GM23338 (cell line): ENCODE measurements at regions not wholly inside any gene's neighbourhood (a gene's known extent, or its start where the extent isn't known, plus 50 kb on each side); places are given as distances from the start of the nearest gene placed in this dataset.

Experiments used
- ATAC-seq: fragments of 200-7000 bp; cut with Tn5 transposase; 3 replicates; pipeline ENCODE4 v1.9.1; 2020
- DNase-seq: peaks from one replicate; pipeline ENCODE4 v3.0.0-alpha.2; 2015; ENCODE audit warnings: low spot score
- H2AFZ ChIP-seq: fragments of 200-600 bp; sonication (generic); 2 replicates; pipeline ENCODE4 v1.8.0; 2016; ENCODE audit warnings: antibody characterized with exemption, mild to moderate bottlenecking, moderate library complexity
- H3F3A ChIP-seq: fragments of 200-600 bp; sonication (generic); replicated peaks from 2 replicates; pipeline ENCODE4 v1.8.0; 2017; ENCODE audit warnings: antibody characterized with exemption, mixed run types, low read depth
- H3K27ac ChIP-seq: fragments of 200-600 bp; sonication (generic); 2 replicates; pipeline ENCODE4 v1.6.1; 2016; ENCODE audit warnings: low read depth
- H3K27me3 ChIP-seq: fragments of 200-600 bp; sonication (generic); 2 replicates; pipeline ENCODE4 v1.8.0; 2016; ENCODE audit warnings: mild to moderate bottlenecking, mixed run types, moderate library complexity; ENCODE audit not compliant: insufficient read depth
- H3K36me3 ChIP-seq: fragments of 200-600 bp; sonication (generic); 2 replicates; pipeline ENCODE4 v1.8.0; 2016; ENCODE audit warnings: mild to moderate bottlenecking; ENCODE audit not compliant: insufficient read depth
- H3K4me1 ChIP-seq: fragments of 200-600 bp; sonication (generic); 2 replicates; pipeline ENCODE4 v1.8.0; 2016; ENCODE audit warnings: mild to moderate bottlenecking, moderate library complexity; ENCODE audit not compliant: insufficient read depth
- H3K4me2 ChIP-seq: fragments of 200-600 bp; sonication (generic); 2 replicates; pipeline ENCODE4 v1.7.1; 2017; ENCODE audit warnings: mixed run types
- H3K4me3 ChIP-seq: fragments of 200-600 bp; sonication (generic); 2 replicates; pipeline ENCODE4 v1.6.1; 2016; ENCODE audit warnings: mixed run types
- H3K79me2 ChIP-seq: fragments of 200-600 bp; sonication (generic); replicated peaks from 2 replicates; pipeline ENCODE4 v1.8.0; 2017; ENCODE audit warnings: mild to moderate bottlenecking; ENCODE audit not compliant: insufficient read depth
- H3K9me2 ChIP-seq: fragments of 200-600 bp; sonication (generic); 2 replicates; pipeline ENCODE4 v1.8.0; 2017; ENCODE audit not compliant: insufficient read depth
- H4K20me1 ChIP-seq: fragments of 200-600 bp; sonication (generic); replicated peaks from 2 replicates; pipeline ENCODE4 v1.8.0; 2017; ENCODE audit warnings: mild to moderate bottlenecking; ENCODE audit not compliant: insufficient read depth
- H3K27ac Mint-ChIP-seq: 2 replicates; pipeline ENCODE4 v1.8.0; 2020; ENCODE audit warnings: inconsistent platforms, mild to moderate bottlenecking, moderate library complexity, mixed read lengths
- H3K27me3 Mint-ChIP-seq: 3 replicates; pipeline ENCODE4 v1.8.0; 2022; ENCODE audit warnings: low read depth, mild to moderate bottlenecking, moderate library complexity, mixed read lengths, inconsistent platforms; ENCODE audit not compliant: insufficient read depth, poor library complexity
- H3K36me3 Mint-ChIP-seq: 3 replicates; pipeline ENCODE4 v1.8.0; 2021; ENCODE audit warnings: low read depth, mild to moderate bottlenecking, inconsistent platforms, moderate library complexity, mixed read lengths
- H3K4me1 Mint-ChIP-seq: 3 replicates; pipeline ENCODE4 v1.8.0; 2020; ENCODE audit warnings: mild to moderate bottlenecking, inconsistent platforms, mixed read lengths
- H3K4me3 Mint-ChIP-seq: 3 replicates; pipeline ENCODE4 v1.8.0; 2021; ENCODE audit warnings: moderate library complexity, mild to moderate bottlenecking, inconsistent platforms, mixed read lengths
- H3K9me3 Mint-ChIP-seq: 3 replicates; pipeline ENCODE4 v1.8.0; 2020; ENCODE audit warnings: moderate library complexity, mild to moderate bottlenecking, inconsistent platforms, mixed read lengths
- CREB1 ChIP-seq: fragments of 250-450 bp; sonication (Bioruptor Pico); IDR thresholded peaks from 2 replicates; pipeline ENCODE4 v1.5.0; 2020; ENCODE audit warnings: low read depth, mild to moderate bottlenecking, moderate library complexity
- EZH2 ChIP-seq: fragments of 200-600 bp; sonication (generic); IDR thresholded peaks from one replicate; pipeline ENCODE4 v1.8.0; 2017; ENCODE audit warnings: antibody characterized with exemption, mild to moderate bottlenecking, low read depth; ENCODE audit not compliant: unreplicated experiment
- EZH2phosphoT487 ChIP-seq: fragments of 200-600 bp; sonication (generic); IDR thresholded peaks from one replicate; pipeline ENCODE4 v1.8.1; 2018; ENCODE audit warnings: antibody characterized with exemption; ENCODE audit not compliant: unreplicated experiment
- JUNB ChIP-seq: IDR thresholded peaks from one replicate; pipeline ENCODE4 v1.6.1; 2016; ENCODE audit warnings: antibody characterized with exemption; ENCODE audit not compliant: unreplicated experiment
- NANOG ChIP-seq: IDR thresholded peaks from 2 replicates; pipeline ENCODE4 v1.6.1; 2016; ENCODE audit warnings: antibody characterized with exemption, borderline replicate concordance
- POLR2AphosphoS5 ChIP-seq: IDR thresholded peaks from 2 replicates; pipeline ENCODE4 v1.6.1; 2016; ENCODE audit warnings: antibody characterized with exemption, low read depth
- STAT1 ChIP-seq: IDR thresholded peaks from one replicate; pipeline ENCODE4 v1.6.1; 2016; ENCODE audit warnings: antibody characterized with exemption; ENCODE audit not compliant: unreplicated experiment
- ZNF114 ChIP-seq: fragments of 250-450 bp; sonication (Bioruptor Pico); IDR thresholded peaks from 2 replicates; pipeline ENCODE4 v1.5.0; 2020; ENCODE audit warnings: mild to moderate bottlenecking, moderate library complexity
- ZNF331 ChIP-seq: fragments of 250-450 bp; sonication (Bioruptor Pico); IDR thresholded peaks from 2 replicates; pipeline ENCODE4 v1.5.0; 2020; ENCODE audit warnings: low read depth, mild to moderate bottlenecking, moderate library complexity
- TF ChIP-seq, protein P1 (sequence below), 2 experiments: fragments of 200-600 bp in 1 of 2; sonication (generic) in 1 of 2; conservative IDR thresholded peaks; 2 replicates each; pipeline versions ENCODE4 v1.5.1 to v1.6.1; 2016 to 2017; ENCODE audit warnings: antibody characterized with exemption in 2 of 2, low read depth in 2 of 2, mild to moderate bottlenecking in 2 of 2, moderate library complexity in 1 of 2
- TF ChIP-seq, protein P2 (sequence below): fragments of 250-450 bp; sonication (Bioruptor Pico); IDR thresholded peaks from 2 replicates; pipeline ENCODE4 v1.5.0; 2020; ENCODE audit warnings: mild to moderate bottlenecking, moderate library complexity
- TF ChIP-seq, protein P3 (sequence below): IDR thresholded peaks from 2 replicates; pipeline ENCODE4 v1.6.1; 2016; ENCODE audit warnings: antibody characterized with exemption
- TF ChIP-seq, protein P4 (sequence below): IDR thresholded peaks from one replicate; pipeline ENCODE4 v1.6.1; 2018; ENCODE audit warnings: antibody characterized with exemption; ENCODE audit not compliant: unreplicated experiment

GRCh38 chrX:40285876-40286275 is 188.1 kb upstream of the BCOR start:
- H3K36me3 Mint-ChIP-seq = peaks cover 7% of the 10 kb centered on the region; the same call in 1 of the 3 replicates
- H3K4me1 Mint-ChIP-seq = peaks cover 10% of the 10 kb centered on the region
- no peak for TF ChIP-seq NANOG
- no peak for TF ChIP-seq STAT1
- no peak for TF ChIP-seq ZNF114
- no peak for TF ChIP-seq EZH2phosphoT487
- no peak for TF ChIP-seq CREB1 (CRISPR knock-in tag)
- TF ChIP-seq POLR2AphosphoS5 = no peak
- no peak for TF ChIP-seq JUNB
- TF ChIP-seq, protein P1, sequence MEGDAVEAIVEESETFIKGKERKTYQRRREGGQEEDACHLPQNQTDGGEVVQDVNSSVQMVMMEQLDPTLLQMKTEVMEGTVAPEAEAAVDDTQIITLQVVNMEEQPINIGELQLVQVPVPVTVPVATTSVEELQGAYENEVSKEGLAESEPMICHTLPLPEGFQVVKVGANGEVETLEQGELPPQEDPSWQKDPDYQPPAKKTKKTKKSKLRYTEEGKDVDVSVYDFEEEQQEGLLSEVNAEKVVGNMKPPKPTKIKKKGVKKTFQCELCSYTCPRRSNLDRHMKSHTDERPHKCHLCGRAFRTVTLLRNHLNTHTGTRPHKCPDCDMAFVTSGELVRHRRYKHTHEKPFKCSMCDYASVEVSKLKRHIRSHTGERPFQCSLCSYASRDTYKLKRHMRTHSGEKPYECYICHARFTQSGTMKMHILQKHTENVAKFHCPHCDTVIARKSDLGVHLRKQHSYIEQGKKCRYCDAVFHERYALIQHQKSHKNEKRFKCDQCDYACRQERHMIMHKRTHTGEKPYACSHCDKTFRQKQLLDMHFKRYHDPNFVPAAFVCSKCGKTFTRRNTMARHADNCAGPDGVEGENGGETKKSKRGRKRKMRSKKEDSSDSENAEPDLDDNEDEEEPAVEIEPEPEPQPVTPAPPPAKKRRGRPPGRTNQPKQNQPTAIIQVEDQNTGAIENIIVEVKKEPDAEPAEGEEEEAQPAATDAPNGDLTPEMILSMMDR (conservative IDR thresholded peaks at IDR 0.05; ENCODE audit: low read depth in 2 of 2) = no peak
- TF ChIP-seq, protein P2, sequence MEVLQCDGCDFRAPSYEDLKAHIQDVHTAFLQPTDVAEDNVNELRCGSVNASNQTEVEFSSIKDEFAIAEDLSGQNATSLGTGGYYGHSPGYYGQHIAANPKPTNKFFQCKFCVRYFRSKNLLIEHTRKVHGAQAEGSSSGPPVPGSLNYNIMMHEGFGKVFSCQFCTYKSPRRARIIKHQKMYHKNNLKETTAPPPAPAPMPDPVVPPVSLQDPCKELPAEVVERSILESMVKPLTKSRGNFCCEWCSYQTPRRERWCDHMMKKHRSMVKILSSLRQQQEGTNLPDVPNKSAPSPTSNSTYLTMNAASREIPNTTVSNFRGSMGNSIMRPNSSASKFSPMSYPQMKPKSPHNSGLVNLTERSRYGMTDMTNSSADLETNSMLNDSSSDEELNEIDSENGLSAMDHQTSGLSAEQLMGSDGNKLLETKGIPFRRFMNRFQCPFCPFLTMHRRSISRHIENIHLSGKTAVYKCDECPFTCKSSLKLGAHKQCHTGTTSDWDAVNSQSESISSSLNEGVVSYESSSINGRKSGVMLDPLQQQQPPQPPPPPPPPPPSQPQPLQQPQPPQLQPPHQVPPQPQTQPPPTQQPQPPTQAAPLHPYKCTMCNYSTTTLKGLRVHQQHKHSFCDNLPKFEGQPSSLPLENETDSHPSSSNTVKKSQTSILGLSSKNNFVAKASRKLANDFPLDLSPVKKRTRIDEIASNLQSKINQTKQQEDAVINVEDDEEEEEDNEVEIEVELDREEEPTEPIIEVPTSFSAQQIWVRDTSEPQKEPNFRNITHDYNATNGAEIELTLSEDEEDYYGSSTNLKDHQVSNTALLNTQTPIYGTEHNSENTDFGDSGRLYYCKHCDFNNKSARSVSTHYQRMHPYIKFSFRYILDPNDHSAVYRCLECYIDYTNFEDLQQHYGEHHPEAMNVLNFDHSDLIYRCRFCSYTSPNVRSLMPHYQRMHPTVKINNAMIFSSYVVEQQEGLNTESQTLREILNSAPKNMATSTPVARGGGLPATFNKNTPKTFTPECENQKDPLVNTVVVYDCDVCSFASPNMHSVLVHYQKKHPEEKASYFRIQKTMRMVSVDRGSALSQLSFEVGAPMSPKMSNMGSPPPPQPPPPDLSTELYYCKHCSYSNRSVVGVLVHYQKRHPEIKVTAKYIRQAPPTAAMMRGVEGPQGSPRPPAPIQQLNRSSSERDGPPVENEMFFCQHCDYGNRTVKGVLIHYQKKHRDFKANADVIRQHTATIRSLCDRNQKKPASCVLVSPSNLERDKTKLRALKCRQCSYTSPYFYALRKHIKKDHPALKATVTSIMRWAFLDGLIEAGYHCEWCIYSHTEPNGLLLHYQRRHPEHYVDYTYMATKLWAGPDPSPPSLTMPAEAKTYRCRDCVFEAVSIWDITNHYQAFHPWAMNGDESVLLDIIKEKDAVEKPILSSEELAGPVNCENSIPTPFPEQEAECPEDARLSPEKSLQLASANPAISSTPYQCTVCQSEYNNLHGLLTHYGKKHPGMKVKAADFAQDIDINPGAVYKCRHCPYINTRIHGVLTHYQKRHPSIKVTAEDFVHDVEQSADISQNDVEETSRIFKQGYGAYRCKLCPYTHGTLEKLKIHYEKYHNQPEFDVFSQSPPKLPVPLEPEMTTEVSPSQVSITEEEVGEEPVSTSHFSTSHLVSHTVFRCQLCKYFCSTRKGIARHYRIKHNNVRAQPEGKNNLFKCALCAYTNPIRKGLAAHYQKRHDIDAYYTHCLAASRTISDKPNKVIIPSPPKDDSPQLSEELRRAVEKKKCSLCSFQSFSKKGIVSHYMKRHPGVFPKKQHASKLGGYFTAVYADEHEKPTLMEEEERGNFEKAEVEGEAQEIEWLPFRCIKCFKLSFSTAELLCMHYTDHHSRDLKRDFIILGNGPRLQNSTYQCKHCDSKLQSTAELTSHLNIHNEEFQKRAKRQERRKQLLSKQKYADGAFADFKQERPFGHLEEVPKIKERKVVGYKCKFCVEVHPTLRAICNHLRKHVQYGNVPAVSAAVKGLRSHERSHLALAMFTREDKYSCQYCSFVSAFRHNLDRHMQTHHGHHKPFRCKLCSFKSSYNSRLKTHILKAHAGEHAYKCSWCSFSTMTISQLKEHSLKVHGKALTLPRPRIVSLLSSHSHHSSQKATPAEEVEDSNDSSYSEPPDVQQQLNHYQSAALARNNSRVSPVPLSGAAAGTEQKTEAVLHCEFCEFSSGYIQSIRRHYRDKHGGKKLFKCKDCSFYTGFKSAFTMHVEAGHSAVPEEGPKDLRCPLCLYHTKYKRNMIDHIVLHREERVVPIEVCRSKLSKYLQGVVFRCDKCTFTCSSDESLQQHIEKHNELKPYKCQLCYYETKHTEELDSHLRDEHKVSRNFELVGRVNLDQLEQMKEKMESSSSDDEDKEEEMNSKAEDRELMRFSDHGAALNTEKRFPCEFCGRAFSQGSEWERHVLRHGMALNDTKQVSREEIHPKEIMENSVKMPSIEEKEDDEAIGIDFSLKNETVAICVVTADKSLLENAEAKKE (CRISPR knock-in tag) = no peak
- TF ChIP-seq, protein P3, sequence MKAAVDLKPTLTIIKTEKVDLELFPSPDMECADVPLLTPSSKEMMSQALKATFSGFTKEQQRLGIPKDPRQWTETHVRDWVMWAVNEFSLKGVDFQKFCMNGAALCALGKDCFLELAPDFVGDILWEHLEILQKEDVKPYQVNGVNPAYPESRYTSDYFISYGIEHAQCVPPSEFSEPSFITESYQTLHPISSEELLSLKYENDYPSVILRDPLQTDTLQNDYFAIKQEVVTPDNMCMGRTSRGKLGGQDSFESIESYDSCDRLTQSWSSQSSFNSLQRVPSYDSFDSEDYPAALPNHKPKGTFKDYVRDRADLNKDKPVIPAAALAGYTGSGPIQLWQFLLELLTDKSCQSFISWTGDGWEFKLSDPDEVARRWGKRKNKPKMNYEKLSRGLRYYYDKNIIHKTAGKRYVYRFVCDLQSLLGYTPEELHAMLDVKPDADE = no peak
- TF ChIP-seq EZH2 = no peak
- no peak for TF ChIP-seq ZNF331 (CRISPR knock-in tag)
- TF ChIP-seq, protein P4, sequence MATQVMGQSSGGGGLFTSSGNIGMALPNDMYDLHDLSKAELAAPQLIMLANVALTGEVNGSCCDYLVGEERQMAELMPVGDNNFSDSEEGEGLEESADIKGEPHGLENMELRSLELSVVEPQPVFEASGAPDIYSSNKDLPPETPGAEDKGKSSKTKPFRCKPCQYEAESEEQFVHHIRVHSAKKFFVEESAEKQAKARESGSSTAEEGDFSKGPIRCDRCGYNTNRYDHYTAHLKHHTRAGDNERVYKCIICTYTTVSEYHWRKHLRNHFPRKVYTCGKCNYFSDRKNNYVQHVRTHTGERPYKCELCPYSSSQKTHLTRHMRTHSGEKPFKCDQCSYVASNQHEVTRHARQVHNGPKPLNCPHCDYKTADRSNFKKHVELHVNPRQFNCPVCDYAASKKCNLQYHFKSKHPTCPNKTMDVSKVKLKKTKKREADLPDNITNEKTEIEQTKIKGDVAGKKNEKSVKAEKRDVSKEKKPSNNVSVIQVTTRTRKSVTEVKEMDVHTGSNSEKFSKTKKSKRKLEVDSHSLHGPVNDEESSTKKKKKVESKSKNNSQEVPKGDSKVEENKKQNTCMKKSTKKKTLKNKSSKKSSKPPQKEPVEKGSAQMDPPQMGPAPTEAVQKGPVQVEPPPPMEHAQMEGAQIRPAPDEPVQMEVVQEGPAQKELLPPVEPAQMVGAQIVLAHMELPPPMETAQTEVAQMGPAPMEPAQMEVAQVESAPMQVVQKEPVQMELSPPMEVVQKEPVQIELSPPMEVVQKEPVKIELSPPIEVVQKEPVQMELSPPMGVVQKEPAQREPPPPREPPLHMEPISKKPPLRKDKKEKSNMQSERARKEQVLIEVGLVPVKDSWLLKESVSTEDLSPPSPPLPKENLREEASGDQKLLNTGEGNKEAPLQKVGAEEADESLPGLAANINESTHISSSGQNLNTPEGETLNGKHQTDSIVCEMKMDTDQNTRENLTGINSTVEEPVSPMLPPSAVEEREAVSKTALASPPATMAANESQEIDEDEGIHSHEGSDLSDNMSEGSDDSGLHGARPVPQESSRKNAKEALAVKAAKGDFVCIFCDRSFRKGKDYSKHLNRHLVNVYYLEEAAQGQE = no peak
- ATAC-seq (no peak), DNase-seq (no peak)
- Histone ChIP-seq H3K4me1 (no peaks in the 10 kb centered on the region; the same call in 1 of the 2 replicates), H3K27me3 (no peaks in the 10 kb centered on the region), H3F3A (no peaks in the 10 kb centered on the region), H3K27ac (no peak overlapping the region), H3K79me2 (no peaks in the 10 kb centered on the region), H4K20me1 (no peaks in the 10 kb centered on the region), H3K9me2 (no peaks in the 10 kb centered on the region), H3K4me2 (no peak overlapping the region), H3K4me3 (no peak overlapping the region), H2AFZ (no peak overlapping the region), H3K36me3 (no peaks in the 10 kb centered on the region)
- peaks cover 6% of the 10 kb centered on the region for H3K27me3 Mint-ChIP-seq
- no peak overlapping the region for H3K27ac Mint-ChIP-seq
- no peak overlapping the region for H3K4me3 Mint-ChIP-seq
- H3K9me3 Mint-ChIP-seq = peaks cover 5% of the 10 kb centered on the region; the same call in 2 of the 3 replicates
